Gastroesophageal sphincter (tissue), 3 donors: ENCODE measurements at regions not wholly inside any gene's neighbourhood (a gene's known extent, or its start where the extent isn't known, plus 50 kb on each side); places are given as distances from the start of the nearest gene placed in this dataset.

Experiments used
- EP300 ChIP-seq: sonication (generic); formaldehyde crosslinking; IDR thresholded peaks from one replicate; pipeline ENCODE4 v1.6.1; 2017; ENCODE audit warnings: antibody characterized with exemption, mild to moderate bottlenecking
- POLR2A ChIP-seq, 2 donors: fragments of 450-650 bp; IDR thresholded peaks; one replicate each; pipeline ENCODE4 v1.6.1; 2017; ENCODE audit warnings: antibody characterized with exemption in 2 of 2, mild to moderate bottlenecking in 2 of 2, moderate library complexity in 1 of 2
- POLR2AphosphoS5 ChIP-seq: sonication (generic); formaldehyde crosslinking; IDR thresholded peaks from one replicate; pipeline ENCODE4 v1.6.1; 2017; ENCODE audit warnings: antibody characterized with exemption
- TF ChIP-seq, protein P1 (sequence below), 4 experiments: fragments of 200-600 bp in 2 of 4; fragments of 450-650 bp in 2 of 4; sonication (generic) in 1 of 4; IDR thresholded peaks; one replicate each; pipeline ENCODE4 v1.5.1; 2017 to 2019; ENCODE audit warnings: antibody characterized with exemption in 4 of 4, mild to moderate bottlenecking in 2 of 4, moderate library complexity in 2 of 4

DNA sequence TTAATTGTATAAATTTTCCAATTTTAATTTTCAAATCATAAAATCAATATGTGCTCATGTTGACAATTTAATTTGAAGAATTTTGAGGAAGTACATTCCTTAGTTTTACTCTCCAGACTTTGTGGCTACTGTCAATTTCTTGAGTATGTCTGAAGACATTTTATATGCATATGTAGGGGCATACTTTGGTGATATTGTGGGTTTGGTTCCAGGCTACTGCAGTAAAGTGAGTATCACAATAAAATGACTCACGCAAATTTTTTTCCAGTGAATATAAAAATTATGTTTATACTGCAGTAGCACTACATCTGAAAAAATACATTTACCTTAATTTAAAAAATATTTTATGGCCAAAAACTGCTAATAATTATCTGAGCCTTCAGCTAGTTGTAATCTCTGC, 123.2 kb upstream of the PLCL2 start:
- TF ChIP-seq, protein P1, sequence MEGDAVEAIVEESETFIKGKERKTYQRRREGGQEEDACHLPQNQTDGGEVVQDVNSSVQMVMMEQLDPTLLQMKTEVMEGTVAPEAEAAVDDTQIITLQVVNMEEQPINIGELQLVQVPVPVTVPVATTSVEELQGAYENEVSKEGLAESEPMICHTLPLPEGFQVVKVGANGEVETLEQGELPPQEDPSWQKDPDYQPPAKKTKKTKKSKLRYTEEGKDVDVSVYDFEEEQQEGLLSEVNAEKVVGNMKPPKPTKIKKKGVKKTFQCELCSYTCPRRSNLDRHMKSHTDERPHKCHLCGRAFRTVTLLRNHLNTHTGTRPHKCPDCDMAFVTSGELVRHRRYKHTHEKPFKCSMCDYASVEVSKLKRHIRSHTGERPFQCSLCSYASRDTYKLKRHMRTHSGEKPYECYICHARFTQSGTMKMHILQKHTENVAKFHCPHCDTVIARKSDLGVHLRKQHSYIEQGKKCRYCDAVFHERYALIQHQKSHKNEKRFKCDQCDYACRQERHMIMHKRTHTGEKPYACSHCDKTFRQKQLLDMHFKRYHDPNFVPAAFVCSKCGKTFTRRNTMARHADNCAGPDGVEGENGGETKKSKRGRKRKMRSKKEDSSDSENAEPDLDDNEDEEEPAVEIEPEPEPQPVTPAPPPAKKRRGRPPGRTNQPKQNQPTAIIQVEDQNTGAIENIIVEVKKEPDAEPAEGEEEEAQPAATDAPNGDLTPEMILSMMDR (IDR thresholded peaks at IDR 0.05) = no peak
- no peak for TF ChIP-seq POLR2A (IDR thresholded peaks at IDR 0.05)
- TF ChIP-seq EP300 = no peak
- TF ChIP-seq POLR2AphosphoS5 = no peak
